D341Med (cell line): ENCODE measurements at regions not wholly inside any gene's neighbourhood (a gene's known extent, or its start where the extent isn't known, plus 50 kb on each side); places are given as distances from the start of the nearest gene placed in this dataset.

Experiments used
- DNase-seq: peaks from one replicate; pipeline ENCODE4 v3.0.0; 2012; ENCODE audit warnings: low spot score

DNA sequence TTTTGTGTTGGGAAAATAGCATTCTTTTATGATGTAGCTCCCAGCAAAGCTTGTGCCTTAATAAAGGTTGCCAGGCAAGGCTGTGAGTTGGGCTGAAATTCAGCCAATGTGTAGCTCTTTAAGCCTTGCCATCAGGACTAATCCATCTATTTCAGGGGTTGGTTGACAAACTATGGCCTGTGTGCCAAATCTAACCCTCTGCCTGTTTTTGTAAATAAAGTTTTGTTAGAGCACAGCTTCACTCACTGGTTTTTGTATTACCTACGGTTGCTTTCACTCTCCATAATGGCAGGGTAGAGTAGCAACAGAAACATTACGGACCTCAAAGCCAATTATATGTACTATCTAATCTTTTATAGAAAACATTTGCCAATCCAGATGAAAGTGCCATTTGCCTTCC lies 638.1 kb upstream of the POT1 start:
- no peak for DNase-seq

- DNase-seq: no peak
Observed at GRCh38 chr7:125563964-125564529, 634.4 kb upstream of the POT1 start.

DNA sequence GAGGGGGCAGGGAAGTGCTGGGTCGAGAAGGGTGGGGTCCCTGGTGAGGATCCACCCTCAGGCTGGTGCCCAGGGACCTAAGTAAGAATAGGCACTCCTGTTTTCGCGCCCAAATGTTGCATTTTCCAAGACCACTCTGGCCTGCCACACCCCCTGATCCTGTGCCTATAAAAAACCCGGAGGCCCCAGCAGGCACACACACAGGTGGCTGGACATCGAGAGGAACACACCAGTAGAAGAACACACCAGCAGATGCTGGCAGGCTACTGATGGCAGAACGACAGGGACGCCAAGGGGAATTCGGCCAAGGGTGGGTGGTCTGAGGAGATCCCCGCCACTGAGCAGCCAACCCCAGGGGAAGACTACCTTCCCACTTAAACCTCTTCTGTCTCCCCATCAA lies 633.9 kb upstream of the POT1 start:
- DNase-seq: no peak

DNA sequence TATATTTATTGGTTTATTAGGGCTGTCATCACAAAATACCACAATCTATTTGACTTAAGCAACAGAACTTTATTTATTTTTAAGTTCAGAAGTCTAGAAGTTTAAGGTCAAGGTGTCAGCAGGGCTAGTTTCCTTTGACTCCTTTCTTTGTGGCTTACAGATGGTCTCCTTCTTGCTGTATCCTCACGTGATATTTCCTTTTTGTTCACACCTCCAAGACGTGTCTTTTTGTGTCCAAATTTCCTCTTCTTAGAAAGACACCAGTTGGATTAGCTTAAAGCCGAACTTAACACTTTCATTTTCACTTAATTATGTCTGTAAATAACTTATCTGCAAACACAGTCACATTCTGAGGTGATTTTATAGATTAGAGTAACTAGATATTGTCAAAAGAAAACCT lies 631.4 kb upstream of the POT1 start:
- no peak for DNase-seq

DNA sequence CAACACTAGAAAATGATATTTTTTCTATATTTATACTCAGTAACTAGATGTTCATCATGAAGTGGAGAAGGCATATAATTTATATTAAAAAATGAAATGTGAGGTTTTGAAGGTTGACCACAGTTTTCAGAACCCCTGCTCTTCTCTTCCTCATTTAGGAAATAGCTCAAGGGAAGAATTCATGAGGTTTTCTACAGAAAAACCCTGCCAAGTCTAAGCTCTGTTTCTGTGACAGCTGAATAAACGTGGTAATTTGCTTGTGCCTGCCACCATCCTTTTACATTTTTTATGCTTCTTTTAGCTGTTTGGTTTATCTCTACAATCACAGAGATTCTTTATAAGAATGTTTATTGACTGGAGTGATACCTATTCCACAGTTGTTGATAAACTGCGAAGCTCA lies 630.3 kb upstream of the POT1 start:
- no peak for DNase-seq

GRCh38 chr7:125555916-125556315 lies 626.3 kb upstream of the POT1 start:
- no peak for DNase-seq

- no peak for DNase-seq
Observed at GRCh38 chr7:125551008-125551407, 621.4 kb upstream of the POT1 start.

GRCh38 chr7:125547505-125547904 lies 617.9 kb upstream of the POT1 start:
- DNase-seq: no peak

DNA sequence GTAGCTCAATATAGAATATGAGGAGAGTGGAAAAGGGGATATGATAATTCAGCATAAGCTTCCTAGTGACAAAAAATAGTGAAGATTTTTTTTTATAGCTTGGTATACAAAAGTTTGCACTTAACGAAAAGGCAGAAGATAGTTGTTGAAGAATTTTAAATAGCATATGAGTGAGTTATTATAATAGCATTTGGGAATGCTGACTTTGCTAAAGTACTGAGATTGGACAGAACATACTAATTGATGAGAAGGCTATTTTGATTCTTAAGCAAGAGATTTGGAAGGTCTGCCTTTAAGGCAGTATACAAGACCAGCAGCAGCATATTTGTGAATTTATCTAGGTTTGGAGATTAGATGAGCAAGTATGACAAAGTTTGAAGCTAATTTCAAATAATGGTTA lies 600.9 kb upstream of the POT1 start:
- no peak for DNase-seq

- DNase-seq: no peak
Observed at GRCh38 chr7:125529249-125529648, 599.6 kb upstream of the POT1 start.

DNA sequence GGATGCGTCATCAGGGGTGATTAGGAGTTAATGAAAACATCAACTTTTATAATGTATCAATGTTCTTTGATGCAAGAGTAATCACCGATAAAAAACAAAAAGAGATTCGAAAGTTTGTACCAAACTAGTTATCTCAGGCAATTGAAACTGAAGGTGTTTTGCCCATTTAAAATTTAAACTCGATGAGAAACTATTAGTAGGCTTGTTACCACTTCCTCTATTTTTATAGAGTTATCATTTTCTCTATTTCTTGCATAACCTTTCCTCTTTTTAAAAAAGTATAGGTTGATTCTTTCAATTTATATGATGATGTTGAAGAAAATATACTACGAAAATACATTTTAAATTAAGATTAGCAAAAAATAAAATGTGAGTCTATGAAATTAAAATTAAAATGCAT lies 597.3 kb upstream of the POT1 start:
- no peak for DNase-seq

- no peak for DNase-seq
Observed at GRCh38 chr7:125526092-125526491, 596.5 kb upstream of the POT1 start.

- no peak for DNase-seq
Observed at GRCh38 chr7:125516194-125516593, 586.6 kb upstream of the POT1 start.

- DNase-seq: no peak
Observed at GRCh38 chr7:125512373-125512772, 582.7 kb upstream of the POT1 start.

DNA sequence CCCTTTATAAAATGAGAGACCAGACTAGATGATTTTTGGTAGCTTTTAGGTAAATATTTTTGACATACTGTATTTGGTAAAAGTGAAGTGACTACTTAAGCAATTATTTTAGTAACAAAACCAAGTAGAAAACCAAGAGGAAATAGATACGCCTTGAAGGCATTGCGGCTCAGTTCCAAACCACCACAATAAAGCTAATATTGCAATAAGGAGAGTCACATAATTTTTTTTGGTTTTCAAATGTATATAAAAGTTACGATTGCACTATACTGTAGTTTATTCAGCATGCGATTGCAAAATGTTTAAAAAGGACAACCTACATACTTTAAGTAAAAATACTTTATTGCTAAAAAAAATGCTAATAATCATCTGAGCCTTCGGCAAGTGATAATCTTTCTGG lies 581.7 kb upstream of the POT1 start:
- no peak for DNase-seq

DNA sequence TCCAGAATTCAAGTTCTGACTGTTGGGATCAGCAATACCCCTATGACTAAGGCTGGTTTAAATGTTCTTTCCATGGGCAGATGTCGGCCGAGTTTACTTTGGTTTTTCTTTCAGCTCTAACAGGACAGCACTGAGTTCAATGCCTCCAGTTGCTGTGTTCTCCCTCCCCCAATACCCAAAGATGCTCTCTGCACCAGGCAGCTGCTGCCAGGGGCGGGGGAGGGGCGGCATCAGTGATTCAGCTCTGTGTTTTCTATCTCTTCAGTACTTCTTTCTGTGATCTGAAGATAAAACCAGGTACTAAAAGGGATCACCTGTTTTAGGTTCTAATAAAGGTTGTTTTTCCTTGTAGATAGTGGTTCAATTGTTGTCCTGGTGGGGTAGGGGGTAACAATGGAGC lies 576.7 kb upstream of the POT1 start:
- no peak for DNase-seq

DNA sequence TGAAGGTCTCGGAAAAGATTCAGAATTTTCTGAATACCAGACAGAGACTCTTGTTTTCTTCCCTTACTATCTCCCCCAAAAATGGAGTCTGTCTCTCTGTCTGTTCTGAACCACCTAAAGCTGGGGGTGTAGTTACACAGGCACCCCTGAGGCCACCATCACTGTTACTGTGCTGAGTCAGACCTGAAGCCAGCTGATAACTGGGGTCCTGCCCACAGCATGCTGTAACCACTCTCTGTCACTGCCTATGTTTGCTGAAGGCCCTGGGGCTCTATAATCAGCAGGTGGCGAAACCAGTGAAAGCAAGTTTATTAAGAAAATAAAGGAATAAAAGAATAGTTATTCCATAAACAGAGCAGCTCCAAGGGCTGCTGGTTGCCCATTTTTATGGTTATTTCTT lies 575.2 kb upstream of the POT1 start:
- no peak for DNase-seq

GRCh38 chr7:125495997-125496396 lies 566.4 kb upstream of the POT1 start:
- DNase-seq: no peak

- no peak for DNase-seq
Observed at GRCh38 chr7:125492521-125492920, 562.9 kb upstream of the POT1 start.

- no peak for DNase-seq
Observed at GRCh38 chr7:125491137-125491536, 561.5 kb upstream of the POT1 start.

DNA sequence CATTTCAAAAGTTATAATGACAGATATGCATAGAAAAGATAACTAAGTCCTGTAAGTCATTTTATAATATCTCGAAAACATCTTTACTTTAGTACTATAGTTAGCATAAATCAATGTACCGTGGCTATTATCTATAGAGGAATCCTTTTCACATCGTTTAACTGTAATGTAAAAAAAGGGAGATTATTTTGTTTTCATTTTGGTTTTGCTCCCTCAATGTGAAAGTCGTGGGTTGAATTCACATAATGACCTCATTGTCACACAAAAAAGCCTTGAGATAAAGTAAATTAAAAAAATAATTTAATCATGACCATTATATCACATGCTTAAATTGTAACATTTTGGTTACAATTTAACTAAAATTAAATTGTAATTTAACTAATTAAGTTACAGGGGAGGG lies 560.5 kb upstream of the POT1 start:
- DNase-seq: no peak

- DNase-seq: no peak
Observed at GRCh38 chr7:125485223-125485622, 555.6 kb upstream of the POT1 start.

DNA sequence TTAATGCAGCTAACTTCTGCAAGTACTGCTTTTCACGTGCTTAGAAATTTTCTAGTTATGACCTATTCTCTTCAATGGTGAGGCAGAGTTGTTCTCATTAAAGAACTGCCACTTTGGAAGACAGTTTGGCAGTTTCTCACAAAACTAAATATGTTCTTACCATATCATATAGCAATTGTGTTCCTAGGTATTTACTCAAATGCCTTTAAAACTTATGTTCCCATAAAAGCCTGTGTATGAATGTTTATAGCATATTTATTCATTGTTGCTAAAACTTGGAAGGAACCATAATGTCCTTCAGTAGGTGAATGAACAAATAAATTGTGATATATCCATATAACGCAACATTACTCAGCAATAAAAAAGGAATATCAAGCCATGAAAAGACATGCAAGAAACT lies 555.1 kb upstream of the POT1 start:
- no peak for DNase-seq

DNA sequence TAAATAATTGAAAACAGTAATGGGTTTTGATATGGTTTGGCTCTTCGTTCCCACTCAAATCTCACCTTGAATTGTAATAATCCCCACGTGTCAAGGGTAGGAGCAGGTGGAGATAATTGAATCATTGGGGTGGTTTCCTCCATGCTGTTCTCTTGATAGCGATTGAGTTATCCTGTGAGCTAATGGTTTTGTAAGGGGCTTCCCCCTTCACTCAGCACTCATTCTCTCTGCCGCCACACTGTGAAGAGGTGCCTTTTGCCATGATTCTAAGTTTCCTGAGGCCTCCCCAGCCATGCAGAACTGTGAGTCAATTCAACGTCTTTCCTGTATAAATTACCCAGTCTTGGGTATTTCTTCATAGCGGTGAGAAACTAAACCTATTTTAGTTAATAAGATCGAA lies 551.7 kb upstream of the POT1 start:
- DNase-seq: no peak

DNA sequence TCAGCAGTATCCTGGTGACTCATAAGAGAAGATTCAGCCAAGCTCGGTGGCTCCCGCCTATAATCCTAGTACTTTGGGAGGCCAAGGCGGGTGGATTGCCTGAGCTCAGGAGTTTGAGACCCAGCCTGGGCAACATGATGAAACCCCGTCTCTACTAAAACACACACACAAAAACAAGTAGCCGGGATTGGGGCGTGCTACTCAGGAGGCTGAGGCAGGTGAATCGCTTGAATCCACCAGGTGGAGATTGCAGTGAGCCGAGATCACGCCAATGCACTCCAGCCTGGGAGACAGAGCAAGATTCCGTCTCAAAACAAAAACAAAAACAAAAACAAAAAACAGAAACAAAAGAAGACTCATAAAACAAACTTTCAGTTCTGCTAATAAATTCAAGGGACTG lies 551.1 kb upstream of the POT1 start:
- no peak for DNase-seq
